ENCODE measurements at regions not wholly inside any gene's neighbourhood (a gene's known extent, or its start where the extent isn't known, plus 50 kb on each side); places are given as distances from the start of the nearest gene placed in this dataset.

GRCh38 chr2:187174582-187174981, 273.5 kb downstream of the CALCRL start:
- no peak for DNase-seq
- Mint-ChIP-seq H3K9me3 (peaks cover 0 to 2% of the 10 kb centered on the region in 2 experiments; a peak in 3 of 5 replicates), H3K27me3 (ENCODE audit: low read depth) (no peaks in the 10 kb centered on the region), H3K27ac (no peak overlapping the region), H3K36me3 (ENCODE audit: insufficient read depth in 1 of 3, low read depth in 3 of 3) (peaks cover 0 to 2% (median 2%) of the 10 kb centered on the region in 3 experiments; a peak in 4 of 7 replicates), H3K4me3 (no peak overlapping the region), H3K4me1 (no peaks in the 10 kb centered on the region)
- Histone ChIP-seq H3K79me1 (ENCODE audit: insufficient read depth, low read depth, low read length, poor library complexity, severe bottlenecking) (no peaks in the 10 kb centered on the region), H2BK12ac (ENCODE audit: insufficient read length, low read depth, low read length) (no peak overlapping the region), H3T11ph (ENCODE audit: low read length) (no peak overlapping the region), H2AK5ac (ENCODE audit: insufficient read length, low read length) (no peak overlapping the region), H3K18ac (ENCODE audit: insufficient read length, low read depth, low read length) (no peak overlapping the region), H3K27ac (ENCODE audit: insufficient read length, low read depth, low read length) (no peak overlapping the region), H3K14ac (ENCODE audit: insufficient read depth, low read length) (no peak overlapping the region), H3K9ac (ENCODE audit: extremely low read depth, insufficient read length, low read length) (no peak overlapping the region), H4K20me1 (ENCODE audit: control insufficient read depth, insufficient read depth, insufficient read length) (no peaks in the 10 kb centered on the region), H2AFZ (ENCODE audit: low read length) (no peak overlapping the region), H3K23ac (ENCODE audit: insufficient read length, low read depth, low read length) (no peak overlapping the region), H3K9me3 (ENCODE audit: control insufficient read depth, low read depth, low read length) (no peaks in the 10 kb centered on the region), H3K79me2 (ENCODE audit: insufficient read depth, low read length) (no peaks in the 10 kb centered on the region), H3K27me3 (ENCODE audit: insufficient read depth, low read length) (no peaks in the 10 kb centered on the region), H2BK5ac (ENCODE audit: insufficient read length, low read length) (no peak overlapping the region), H4K8ac (replicated peaks; ENCODE audit: insufficient read length, low read depth, low read length) (no peak overlapping the region), H3K4ac (ENCODE audit: low read depth, low read length) (no peak overlapping the region), H3K4me2 (ENCODE audit: insufficient read depth, insufficient read length, low read length) (no peak overlapping the region), H4K5ac (ENCODE audit: insufficient read length, low read depth, low read length) (no peak overlapping the region), H3K56ac (ENCODE audit: insufficient read length, low read depth, low read length) (no peak overlapping the region), H2BK120ac (ENCODE audit: low read depth, low read length, poor library complexity, severe bottlenecking) (no peak overlapping the region), H4K91ac (ENCODE audit: insufficient read length, low read depth, low read length) (no peak overlapping the region), H2BK20ac (ENCODE audit: low read depth, low read length, poor library complexity, severe bottlenecking) (no peak overlapping the region), H2BK15ac (ENCODE audit: low read depth, low read length) (no peak overlapping the region), H3K4me1 (ENCODE audit: insufficient read depth, low read length) (no peaks in the 10 kb centered on the region), H3K23me2 (ENCODE audit: insufficient read length, low read depth, low read length, poor library complexity, severe bottlenecking) (no peaks in the 10 kb centered on the region)
- TF ChIP-seq CTCF (conservative IDR thresholded peaks at IDR 0.05): peak; percentile 63
- no CpG with 5 or more reads among the region's 1 CpG for WGBS (ENCODE audit: extremely low coverage, insufficient read length, low lambda C conversion rate)
